GM18499 (cell line): ENCODE measurements at regions not wholly inside any gene's neighbourhood (a gene's known extent, or its start where the extent isn't known, plus 50 kb on each side); places are given as distances from the start of the nearest gene placed in this dataset.

Source experiments
- ATAC-seq: cut with Tn5 transposase; IDR thresholded peaks from one replicate; pipeline ENCODE4 v1.9.1; 2021; ENCODE audit warnings: moderate number of reproducible peaks; ENCODE audit not compliant: insufficient read depth, unreplicated experiment

- no peak for ATAC-seq
These were observed 2084.5 kb upstream of the C9orf72 start for GRCh38 chr9:29657821-29658220.

- ATAC-seq, result no peak
These were observed 2085.7 kb upstream of the C9orf72 start for GRCh38 chr9:29659014-29659413.

- ATAC-seq, result no peak
These were observed 2086.5 kb upstream of the C9orf72 start for GRCh38 chr9:29659736-29660135.

GRCh38 chr9:29668732-29669131 is 2095.5 kb upstream of the C9orf72 start:
- no peak for ATAC-seq

GRCh38 chr9:29669613-29670012 is 2096.3 kb upstream of the C9orf72 start:
- ATAC-seq, result no peak

- no peak for ATAC-seq
These were observed 2112.2 kb upstream of the C9orf72 start for GRCh38 chr9:29685531-29685930.

- no peak for ATAC-seq
These were observed 2117.9 kb upstream of the C9orf72 start for GRCh38 chr9:29691145-29691544.

GRCh38 chr9:29691758-29692407 is 2118.6 kb upstream of the C9orf72 start:
- ATAC-seq, result no peak

- no peak for ATAC-seq
These were observed 2123.7 kb upstream of the C9orf72 start for GRCh38 chr9:29697011-29697410.

- ATAC-seq, result no peak
These were observed 2128.3 kb upstream of the C9orf72 start for GRCh38 chr9:29701559-29701958.

GRCh38 chr9:29701971-29702370 is 2128.7 kb upstream of the C9orf72 start:
- ATAC-seq, result no peak

- ATAC-seq, result no peak
These were observed 2141.6 kb upstream of the C9orf72 start for GRCh38 chr9:29714860-29715259.

GRCh38 chr9:29717631-29718030 is 2144.3 kb upstream of the C9orf72 start:
- no peak for ATAC-seq

- ATAC-seq, result no peak
These were observed 2156.9 kb upstream of the C9orf72 start for GRCh38 chr9:29730163-29730562.

- no peak for ATAC-seq
These were observed 2167.2 kb upstream of the C9orf72 start for GRCh38 chr9:29740518-29740917.

- no peak for ATAC-seq
These were observed 2167.9 kb upstream of the C9orf72 start for GRCh38 chr9:29741169-29741568.

GRCh38 chr9:29750062-29750461 is 2176.8 kb upstream of the C9orf72 start:
- no peak for ATAC-seq

GRCh38 chr9:29751226-29751625 is 2177.9 kb upstream of the C9orf72 start:
- ATAC-seq, result no peak

- no peak for ATAC-seq
These were observed 2180.4 kb upstream of the C9orf72 start for GRCh38 chr9:29753638-29754037.

- no peak for ATAC-seq
These were observed 2195.7 kb upstream of the C9orf72 start for GRCh38 chr9:29769019-29769418.

GRCh38 chr9:29773676-29774075 is 2200.4 kb upstream of the C9orf72 start:
- no peak for ATAC-seq

GRCh38 chr9:29775491-29775890 is 2202.2 kb upstream of the C9orf72 start:
- no peak for ATAC-seq
